ENCODE measurements at regions not wholly inside any gene's neighbourhood (a gene's known extent, or its start where the extent isn't known, plus 50 kb on each side); places are given as distances from the start of the nearest gene placed in this dataset.

DNA sequence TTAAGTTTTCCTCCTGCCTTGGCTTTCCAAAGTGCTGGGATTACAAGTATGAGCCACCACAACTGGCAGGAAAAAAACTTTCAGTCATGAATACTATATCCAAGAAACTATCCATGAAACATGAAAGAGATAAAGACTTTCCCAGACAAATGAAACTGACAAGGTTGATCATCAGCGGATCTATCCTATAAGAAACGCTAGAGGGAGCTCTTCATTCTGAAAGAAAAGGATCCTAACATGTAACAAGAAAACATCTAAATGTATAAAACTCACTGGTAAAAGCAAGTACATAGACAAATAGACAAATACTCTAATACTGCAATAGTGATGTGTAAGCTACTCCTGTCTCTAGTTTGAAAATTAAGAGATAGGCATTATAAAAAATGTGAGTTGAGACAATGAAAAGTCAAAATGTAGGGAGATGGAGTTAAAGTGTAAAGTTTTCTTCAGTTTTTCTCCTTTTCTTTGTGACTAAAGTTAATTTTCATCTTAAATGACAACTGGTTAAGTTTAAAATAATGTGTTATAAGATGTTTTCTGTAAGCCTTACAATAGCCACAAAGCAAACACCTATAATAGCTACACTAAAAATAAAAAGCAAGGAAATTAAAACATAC is 79.6 kb upstream of the TEKT1 start:
- TF ChIP-seq, protein P1, sequence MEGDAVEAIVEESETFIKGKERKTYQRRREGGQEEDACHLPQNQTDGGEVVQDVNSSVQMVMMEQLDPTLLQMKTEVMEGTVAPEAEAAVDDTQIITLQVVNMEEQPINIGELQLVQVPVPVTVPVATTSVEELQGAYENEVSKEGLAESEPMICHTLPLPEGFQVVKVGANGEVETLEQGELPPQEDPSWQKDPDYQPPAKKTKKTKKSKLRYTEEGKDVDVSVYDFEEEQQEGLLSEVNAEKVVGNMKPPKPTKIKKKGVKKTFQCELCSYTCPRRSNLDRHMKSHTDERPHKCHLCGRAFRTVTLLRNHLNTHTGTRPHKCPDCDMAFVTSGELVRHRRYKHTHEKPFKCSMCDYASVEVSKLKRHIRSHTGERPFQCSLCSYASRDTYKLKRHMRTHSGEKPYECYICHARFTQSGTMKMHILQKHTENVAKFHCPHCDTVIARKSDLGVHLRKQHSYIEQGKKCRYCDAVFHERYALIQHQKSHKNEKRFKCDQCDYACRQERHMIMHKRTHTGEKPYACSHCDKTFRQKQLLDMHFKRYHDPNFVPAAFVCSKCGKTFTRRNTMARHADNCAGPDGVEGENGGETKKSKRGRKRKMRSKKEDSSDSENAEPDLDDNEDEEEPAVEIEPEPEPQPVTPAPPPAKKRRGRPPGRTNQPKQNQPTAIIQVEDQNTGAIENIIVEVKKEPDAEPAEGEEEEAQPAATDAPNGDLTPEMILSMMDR (IDR thresholded peaks at IDR 0.05) = peak; percentile 39 to 70 (median 60)
- no peak for TF ChIP-seq POLR2A (IDR thresholded peaks at IDR 0.05)

Measured in Peyer's patch (tissue), 4 donors.